GM23248 (cell line): ENCODE measurements at regions not wholly inside any gene's neighbourhood (a gene's known extent, or its start where the extent isn't known, plus 50 kb on each side); places are given as distances from the start of the nearest gene placed in this dataset.

Experiments
- DNase-seq: peaks from one replicate; pipeline ENCODE4 v3.0.0-alpha.2; 2015
- H2AFZ ChIP-seq: fragments of 200-600 bp; sonication (generic); 2 replicates; pipeline ENCODE4 v1.6.1; 2016; ENCODE audit warnings: antibody characterized with exemption
- H3F3A ChIP-seq: fragments of 200-600 bp; sonication (generic); 2 replicates; pipeline ENCODE4 v1.6.1; 2016; ENCODE audit warnings: mild to moderate bottlenecking, antibody characterized with exemption, mixed run types; ENCODE audit not compliant: insufficient read depth
- H3K27ac ChIP-seq: fragments of 200-600 bp; sonication (generic); 2 replicates; pipeline ENCODE4 v1.5.1; 2016; ENCODE audit warnings: mild to moderate bottlenecking
- H3K27me3 ChIP-seq: fragments of 200-600 bp; sonication (generic); replicated peaks from 2 replicates; pipeline ENCODE4 v1.6.1; 2016; ENCODE audit warnings: mild to moderate bottlenecking; ENCODE audit not compliant: insufficient read depth
- H3K36me3 ChIP-seq: fragments of 200-600 bp; sonication (generic); 2 replicates; pipeline ENCODE4 v1.6.1; 2016; ENCODE audit warnings: low read depth, mild to moderate bottlenecking
- H3K4me1 ChIP-seq: fragments of 200-600 bp; sonication (generic); 2 replicates; pipeline ENCODE4 v1.6.1; 2016; ENCODE audit warnings: mild to moderate bottlenecking; ENCODE audit not compliant: insufficient read depth
- H3K4me2 ChIP-seq: fragments of 200-600 bp; sonication (generic); one replicate; pipeline ENCODE4 v1.6.1; 2016; ENCODE audit warnings: mild to moderate bottlenecking; ENCODE audit not compliant: unreplicated experiment
- H3K4me3 ChIP-seq: fragments of 200-600 bp; sonication (generic); 2 replicates; pipeline ENCODE4 v1.5.1; 2016; ENCODE audit warnings: mild to moderate bottlenecking
- H3K79me2 ChIP-seq: fragments of 200-600 bp; sonication (generic); 2 replicates; pipeline ENCODE4 v1.6.1; 2016; ENCODE audit warnings: mild to moderate bottlenecking; ENCODE audit not compliant: insufficient read depth
- H3K9ac ChIP-seq: fragments of 200-600 bp; sonication (generic); 2 replicates; pipeline ENCODE4 v1.6.1; 2016; ENCODE audit warnings: mild to moderate bottlenecking
- H3K9me2 ChIP-seq: fragments of 200-600 bp; sonication (generic); 2 replicates; pipeline ENCODE4 v1.6.1; 2016; ENCODE audit warnings: mixed run types, mild to moderate bottlenecking, moderate library complexity; ENCODE audit not compliant: insufficient read depth
- H3K9me3 ChIP-seq: fragments of 200-600 bp; sonication (generic); one replicate; pipeline ENCODE4 v1.6.1; 2017; ENCODE audit warnings: low read depth
- H4K20me1 ChIP-seq: fragments of 200-600 bp; sonication (generic); 2 replicates; pipeline ENCODE4 v1.6.0; 2016; ENCODE audit not compliant: insufficient read depth
- EZH2 ChIP-seq: fragments of 200-600 bp; sonication (generic); IDR thresholded peaks from 2 replicates; pipeline ENCODE4 v1.6.1; 2018; ENCODE audit warnings: antibody characterized with exemption, mild to moderate bottlenecking; ENCODE audit not compliant: insufficient read depth, poor library complexity, severe bottlenecking
- EZH2phosphoT487 ChIP-seq: fragments of 200-600 bp; sonication (generic); IDR thresholded peaks from 2 replicates; pipeline ENCODE4 v1.6.1; 2018; ENCODE audit warnings: antibody characterized with exemption, moderate library complexity, mild to moderate bottlenecking, low read depth; ENCODE audit not compliant: insufficient read depth
- WGBS, 2 experiments: methylation state at CpG; one replicate each; pipeline ENCODE4 v1.1.6; 2015 to 2017; ENCODE audit warnings: low lambda C conversion rate in 2 of 2, low coverage in 1 of 2; ENCODE audit errors: missing lambda C conversion rate in 2 of 2; 5-methylcytosine and 5-hydroxymethylcytosine counted together
- in situ Hi-C: fragments of 300-500 bp; cut with MboI; formaldehyde crosslinking; loops from 2 replicates; pipeline ENCODE4 v1.15.0; 2020

GRCh38 chrX:42725196-42725595 lies 52.8 kb downstream of the PPP1R2C start:
- Histone ChIP-seq H3K4me3 (no peak overlapping the region), H3K27ac (no peak overlapping the region), H3K9me2 (no peaks in the 10 kb centered on the region), H3K79me2 (no peaks in the 10 kb centered on the region), H4K20me1 (no peaks in the 10 kb centered on the region), H3K36me3 (no peaks in the 10 kb centered on the region), H3K9ac (no peak overlapping the region), H3F3A (no peaks in the 10 kb centered on the region), H3K4me1 (no peaks in the 10 kb centered on the region), H2AFZ (no peak overlapping the region), H3K4me2 (no peak overlapping the region), H3K9me3 (no peaks in the 10 kb centered on the region), H3K27me3 (no peaks in the 10 kb centered on the region)
- in situ Hi-C loops = no loop called here
- no peak for TF ChIP-seq EZH2
- TF ChIP-seq EZH2phosphoT487 = no peak
- no peak for DNase-seq
- 64 to 71% methylated on average over 2 of the region's 2 CpGs for WGBS, 2 experiments

- WGBS, 2 experiments = 68 to 76% methylated on average over 4 of the region's 4 CpGs
- H3K36me3 ChIP-seq = no peaks in the 10 kb centered on the region
- no peak for DNase-seq
- no peak overlapping the region for H3K4me3 ChIP-seq
- no peaks in the 10 kb centered on the region for H4K20me1 ChIP-seq
- TF ChIP-seq EZH2 (no peak), EZH2phosphoT487 (no peak)
- H3K4me2 ChIP-seq = no peak overlapping the region
- no peaks in the 10 kb centered on the region for H3K27me3 ChIP-seq
- H2AFZ ChIP-seq = no peak overlapping the region
- H3K79me2 ChIP-seq = no peaks in the 10 kb centered on the region
- no peaks in the 10 kb centered on the region for H3K9me3 ChIP-seq
- no peak overlapping the region for H3K27ac ChIP-seq
- in situ Hi-C loops = no loop called here
- no peaks in the 10 kb centered on the region for H3K9me2 ChIP-seq
- H3K4me1 ChIP-seq = no peaks in the 10 kb centered on the region
- H3K9ac ChIP-seq = no peak overlapping the region
- H3F3A ChIP-seq = no peaks in the 10 kb centered on the region
Measured at GRCh38 chrX:42720209-42720608, 57.8 kb downstream of the PPP1R2C start.

- H3K79me2 ChIP-seq = no peaks in the 10 kb centered on the region
- H3K4me1 ChIP-seq = no peaks in the 10 kb centered on the region
- H3K27me3 ChIP-seq = no peaks in the 10 kb centered on the region
- no peaks in the 10 kb centered on the region for H3F3A ChIP-seq
- no peak overlapping the region for H3K4me2 ChIP-seq
- no peak overlapping the region for H2AFZ ChIP-seq
- H3K27ac ChIP-seq = no peak overlapping the region
- no peak overlapping the region for H3K4me3 ChIP-seq
- TF ChIP-seq EZH2phosphoT487 = no peak
- TF ChIP-seq EZH2 = no peak
- WGBS, 2 experiments = 88 to 89% methylated on average over 8 of the region's 8 CpGs
- no peak for DNase-seq
- no peaks in the 10 kb centered on the region for H3K36me3 ChIP-seq
- no peaks in the 10 kb centered on the region for H3K9me2 ChIP-seq
- in situ Hi-C loops = no loop called here
- no peaks in the 10 kb centered on the region for H3K9me3 ChIP-seq
- no peak overlapping the region for H3K9ac ChIP-seq
- H4K20me1 ChIP-seq = no peaks in the 10 kb centered on the region
Measured at GRCh38 chrX:42715701-42716262, 62.2 kb downstream of the PPP1R2C start.

- Histone ChIP-seq H3F3A (no peaks in the 10 kb centered on the region), H3K4me3 (no peak overlapping the region), H3K36me3 (no peaks in the 10 kb centered on the region), H3K27me3 (no peaks in the 10 kb centered on the region), H3K27ac (no peak overlapping the region), H3K4me1 (no peaks in the 10 kb centered on the region), H3K4me2 (no peak overlapping the region), H4K20me1 (no peaks in the 10 kb centered on the region), H3K9me3 (no peaks in the 10 kb centered on the region), H3K79me2 (no peaks in the 10 kb centered on the region), H3K9me2 (no peaks in the 10 kb centered on the region), H2AFZ (no peak overlapping the region), H3K9ac (no peak overlapping the region)
- no peak for TF ChIP-seq EZH2
- no peak for TF ChIP-seq EZH2phosphoT487
- in situ Hi-C loops = no loop called here
- WGBS, 2 experiments = 34 to 41% methylated on average over 9 to 10 of the region's 11 CpGs
- no peak for DNase-seq
Measured at GRCh38 chrX:42714981-42715700, 62.8 kb downstream of the PPP1R2C start.
